Fibroblast of lung (primary cell): ENCODE measurements at regions not wholly inside any gene's neighbourhood (a gene's known extent, or its start where the extent isn't known, plus 50 kb on each side); places are given as distances from the start of the nearest gene placed in this dataset.
A peak's percentile ranks its signal among the peaks of the same experiment; 100 is the strongest.

Experiments
- DNase-seq, 2 donors: peaks; one replicate each; pipeline versions ENCODE4 v3.0.0 to v3.0.0-alpha.2; 2010; ENCODE audit warnings: low read depth in 2 of 2
- H2AFZ ChIP-seq: 2 replicates; pipeline ENCODE4 v1.5.1; 2012; ENCODE audit warnings: low read length, control low read depth, inconsistent platforms
- H3K27ac ChIP-seq: 2 replicates; pipeline ENCODE4 v1.5.1; 2011; ENCODE audit warnings: low read length, control low read depth; ENCODE audit not compliant: insufficient read depth
- H3K27me3 ChIP-seq: 2 replicates; pipeline ENCODE4 v1.5.1; 2011; ENCODE audit warnings: mild to moderate bottlenecking, low read length; ENCODE audit not compliant: control insufficient read depth, insufficient read depth
- H3K36me3 ChIP-seq: 2 replicates; pipeline ENCODE4 v1.5.1; 2011; ENCODE audit warnings: low read length; ENCODE audit not compliant: control insufficient read depth, insufficient read depth
- H3K4me1 ChIP-seq: 2 replicates; pipeline ENCODE4 v1.5.1; 2011; ENCODE audit warnings: low read length; ENCODE audit not compliant: control insufficient read depth, insufficient read depth; ENCODE audit errors: extremely low read depth
- H3K4me2 ChIP-seq: 2 replicates; pipeline ENCODE4 v1.5.1; 2011; ENCODE audit warnings: low read length, control low read depth; ENCODE audit not compliant: insufficient read depth; ENCODE audit errors: extremely low read depth
- H3K4me3 ChIP-seq, 4 experiments: fragments of 200-600 bp in 1 of 4; sonication (generic) in 1 of 4; replicated peaks in 1 of 4; 2 replicates each; pipeline ENCODE4 v1.5.1; 2011 to 2016; ENCODE audit warnings: low read length in 4 of 4, low read depth in 3 of 4, mild to moderate bottlenecking in 3 of 4, control low read depth in 2 of 4, inconsistent platforms in 1 of 4, mixed read lengths in 1 of 4; ENCODE audit not compliant: insufficient read depth in 1 of 4; ENCODE audit errors: control extremely low read depth in 1 of 4
- H3K79me2 ChIP-seq: 2 replicates; pipeline ENCODE4 v1.5.1; 2012; ENCODE audit warnings: mild to moderate bottlenecking, low read length, inconsistent platforms; ENCODE audit not compliant: control insufficient read depth, insufficient read depth
- H3K9ac ChIP-seq: 2 replicates; pipeline ENCODE4 v1.5.1; 2011; ENCODE audit warnings: mild to moderate bottlenecking, low read length, control low read depth; ENCODE audit not compliant: insufficient read depth
- H3K9me3 ChIP-seq: 2 replicates; pipeline ENCODE4 v1.5.1; 2012; ENCODE audit warnings: low read depth, low read length; ENCODE audit not compliant: control insufficient read depth, insufficient read depth
- H4K20me1 ChIP-seq: 2 replicates; pipeline ENCODE4 v1.5.1; 2011; ENCODE audit warnings: low read length; ENCODE audit not compliant: control insufficient read depth, insufficient read depth; ENCODE audit errors: extremely low read depth
- CTCF ChIP-seq, 2 donors: IDR thresholded peaks in 1 of 2; conservative IDR thresholded peaks in 1 of 2; 1 replicate in 1 of 2; 2 replicates in 1 of 2; pipeline ENCODE4 v1.5.1; 2011 to 2012; ENCODE audit warnings: low read length in 2 of 2, control low read depth in 1 of 2, inconsistent platforms in 1 of 2, low read depth in 1 of 2, mild to moderate bottlenecking in 1 of 2
- EZH2 ChIP-seq: IDR thresholded peaks from 2 replicates; pipeline ENCODE4 v1.5.1; 2012; ENCODE audit warnings: low read length, control low read depth, mild to moderate bottlenecking; ENCODE audit errors: missing control alignments

DNA sequence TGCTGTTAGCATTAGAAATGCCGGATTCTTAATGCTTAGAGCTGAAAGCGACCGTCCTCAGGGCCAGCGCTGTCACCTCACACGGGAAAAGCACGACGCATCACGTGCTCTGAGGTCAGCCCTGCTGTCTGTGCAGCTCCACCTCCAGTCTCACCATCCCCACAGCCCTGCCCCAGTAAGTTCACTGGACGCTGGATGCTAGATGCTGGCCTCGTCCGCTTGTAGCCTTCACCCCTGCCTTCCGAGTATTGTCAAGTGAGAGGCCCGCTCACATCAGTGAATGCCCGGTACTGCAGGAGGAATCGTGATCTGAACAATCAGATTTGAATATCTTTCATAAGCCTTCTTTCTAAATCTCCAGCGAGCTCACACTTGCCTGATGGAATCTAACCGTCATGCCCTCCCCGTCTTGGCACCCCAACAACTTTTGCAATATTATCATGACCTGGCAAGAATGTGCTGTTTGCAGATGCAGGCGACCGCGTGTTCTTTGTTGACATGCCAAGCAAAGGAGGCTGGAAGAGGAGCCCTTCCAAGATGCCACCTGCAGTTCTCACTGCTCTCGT is 64.9 kb downstream of the DLL1 start:
- Histone ChIP-seq H3K4me2 (no peak overlapping the region), H3K27me3 (no peaks in the 10 kb centered on the region), H3K9ac (no peak overlapping the region)

DNA sequence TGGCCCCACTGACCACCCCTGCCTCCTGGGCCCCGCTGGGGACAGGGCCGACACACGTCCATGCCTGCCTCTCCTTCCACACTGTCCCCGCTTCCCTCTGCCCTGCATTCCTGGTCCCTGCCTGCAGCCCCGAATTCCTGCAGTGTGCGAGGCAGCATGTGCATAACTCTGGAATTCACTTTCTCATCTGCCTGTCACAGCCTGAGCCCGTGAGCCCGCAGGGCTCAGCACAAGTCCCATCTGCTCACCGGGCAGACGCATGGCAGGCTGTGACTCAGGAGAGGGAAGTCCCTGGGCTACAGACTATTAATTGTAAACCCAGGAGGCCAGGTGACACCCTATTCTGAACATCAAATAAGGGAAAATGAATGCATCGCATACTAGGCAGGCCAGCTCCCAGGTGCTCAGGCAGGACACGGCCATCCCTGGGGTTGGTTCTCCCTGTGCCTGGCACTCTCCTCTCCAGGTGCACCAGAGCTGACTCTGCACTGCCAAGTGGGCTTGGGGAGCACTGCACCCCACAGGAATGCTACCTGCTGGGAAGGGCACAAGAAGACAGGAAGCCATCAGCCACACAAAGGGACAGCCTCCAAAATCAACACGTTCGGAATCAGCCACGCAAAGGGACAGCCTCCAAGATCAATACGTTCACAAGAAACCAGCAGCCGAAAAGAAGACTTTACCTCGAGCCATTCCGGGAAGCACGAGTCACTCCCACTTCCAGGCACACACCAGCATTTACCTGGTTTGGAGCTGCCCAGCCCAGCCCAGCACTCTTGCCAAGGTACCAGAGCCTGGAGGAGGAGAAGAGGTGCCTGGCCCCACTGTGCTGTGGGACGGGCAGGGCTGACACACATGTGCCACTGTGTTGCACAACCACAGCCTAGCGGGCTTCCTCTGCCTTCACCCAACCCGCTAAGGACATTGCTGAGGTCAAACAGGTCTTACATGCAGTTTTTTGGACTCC is 65.9 kb downstream of the DLL1 start:
- Histone ChIP-seq H3K79me2 (no peaks in the 10 kb centered on the region), H3K4me2 (no peak overlapping the region), H3K27ac (no peak overlapping the region), H2AFZ (no peak overlapping the region), H3K4me1 (no peaks in the 10 kb centered on the region), H3K9ac (no peak overlapping the region), H3K27me3 (no peaks in the 10 kb centered on the region), H3K9me3 (no peaks in the 10 kb centered on the region), H3K36me3 (no peaks in the 10 kb centered on the region), H4K20me1 (no peaks in the 10 kb centered on the region), H3K4me3 (no peak overlapping the region)
- peak in 1 of 2 donors; percentile 82 for DNase-seq
- TF ChIP-seq EZH2 (no peak), CTCF (conservative IDR thresholded peaks at IDR 0.05 in 1 of 2, IDR thresholded peaks at IDR 0.05 in 1 of 2; ENCODE audit: low read depth in 1 of 2, low read length in 2 of 2) (no peak)

More for the DNA sequence above, 64.9 kb downstream of the DLL1 start:
- no peak for TF ChIP-seq EZH2
- Histone ChIP-seq H3K79me2 (no peaks in the 10 kb centered on the region), H3K4me1 (no peaks in the 10 kb centered on the region), H4K20me1 (no peaks in the 10 kb centered on the region), H3K27ac (no peak overlapping the region), H3K4me3 (no peak overlapping the region), H2AFZ (no peak overlapping the region), H3K36me3 (no peaks in the 10 kb centered on the region), H3K9me3 (no peaks in the 10 kb centered on the region)
- DNase-seq, result no peak

DNA sequence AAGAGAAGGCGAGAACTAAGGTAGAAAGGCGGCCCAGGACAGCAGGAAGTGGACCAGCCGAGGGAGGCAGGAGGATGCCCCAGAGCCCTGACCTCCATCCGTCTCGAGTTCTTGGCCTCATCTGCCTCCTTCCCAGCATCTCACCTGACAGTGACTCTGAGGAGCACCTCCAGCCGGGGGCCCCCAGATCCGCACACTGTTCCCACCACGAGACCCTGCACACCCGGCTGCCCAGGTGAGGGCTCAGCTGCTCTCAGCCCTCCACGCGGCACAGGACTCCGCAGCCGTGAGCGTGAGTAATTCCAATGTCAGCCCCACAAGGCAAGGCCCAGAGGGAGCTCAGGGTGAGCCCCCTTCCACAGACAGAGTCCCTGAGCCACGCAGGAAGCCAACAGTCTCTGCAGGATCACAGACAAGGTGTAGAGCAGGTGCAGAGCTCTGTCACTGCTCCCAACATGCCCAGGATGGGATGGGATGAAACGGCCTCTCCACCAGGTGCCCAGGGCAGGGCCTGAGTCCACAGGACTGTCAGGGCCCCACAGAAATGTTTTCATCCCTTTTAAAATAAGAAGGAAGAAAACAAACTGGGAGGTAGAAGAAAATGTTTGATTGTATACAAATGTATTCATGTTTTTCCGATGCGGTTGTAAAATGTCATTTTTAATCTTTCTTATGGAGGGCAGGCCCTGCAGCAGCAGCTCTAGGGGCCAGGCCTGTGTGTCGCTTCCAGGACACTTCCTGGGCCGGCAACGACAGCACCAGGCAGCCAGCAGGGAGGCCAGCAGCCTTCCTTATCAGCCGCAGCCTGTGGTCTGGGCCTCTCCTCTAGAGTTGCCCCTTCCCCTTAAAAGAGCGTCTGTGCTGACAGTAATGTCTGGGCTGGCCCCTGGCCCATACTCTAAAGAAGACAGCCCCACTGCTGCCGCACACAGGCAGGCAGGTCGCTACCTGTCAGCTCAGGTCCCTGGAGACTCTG is 66.9 kb downstream of the DLL1 start:
- Histone ChIP-seq H3K9ac (no peak overlapping the region), H4K20me1 (no peaks in the 10 kb centered on the region), H3K4me1 (no peaks in the 10 kb centered on the region), H3K36me3 (no peaks in the 10 kb centered on the region), H3K9me3 (no peaks in the 10 kb centered on the region), H3K27me3 (no peaks in the 10 kb centered on the region), H3K27ac (no peak overlapping the region), H3K4me3 (no peak overlapping the region), H2AFZ (no peak overlapping the region), H3K4me2 (no peak overlapping the region), H3K79me2 (no peaks in the 10 kb centered on the region)
- no peak for TF ChIP-seq CTCF (conservative IDR thresholded peaks at IDR 0.05 in 1 of 2, IDR thresholded peaks at IDR 0.05 in 1 of 2; ENCODE audit: low read depth in 1 of 2, low read length in 2 of 2)
- no peak for TF ChIP-seq EZH2
- no peak for DNase-seq
